ENCODE measurements at regions not wholly inside any gene's neighbourhood (a gene's known extent, or its start where the extent isn't known, plus 50 kb on each side); places are given as distances from the start of the nearest gene placed in this dataset.

GRCh38 chr7:81161451-81162075 is 242.7 kb upstream of the SEMA3C start:
- no peak for TF ChIP-seq PHF5A (CRISPR knock-in tag; IDR thresholded peaks at IDR 0.05; ENCODE audit: low read depth, unreplicated experiment)
- no peak for TF ChIP-seq RELA (CRISPR knock-in tag; IDR thresholded peaks at IDR 0.05)
- TF ChIP-seq, protein P1, sequence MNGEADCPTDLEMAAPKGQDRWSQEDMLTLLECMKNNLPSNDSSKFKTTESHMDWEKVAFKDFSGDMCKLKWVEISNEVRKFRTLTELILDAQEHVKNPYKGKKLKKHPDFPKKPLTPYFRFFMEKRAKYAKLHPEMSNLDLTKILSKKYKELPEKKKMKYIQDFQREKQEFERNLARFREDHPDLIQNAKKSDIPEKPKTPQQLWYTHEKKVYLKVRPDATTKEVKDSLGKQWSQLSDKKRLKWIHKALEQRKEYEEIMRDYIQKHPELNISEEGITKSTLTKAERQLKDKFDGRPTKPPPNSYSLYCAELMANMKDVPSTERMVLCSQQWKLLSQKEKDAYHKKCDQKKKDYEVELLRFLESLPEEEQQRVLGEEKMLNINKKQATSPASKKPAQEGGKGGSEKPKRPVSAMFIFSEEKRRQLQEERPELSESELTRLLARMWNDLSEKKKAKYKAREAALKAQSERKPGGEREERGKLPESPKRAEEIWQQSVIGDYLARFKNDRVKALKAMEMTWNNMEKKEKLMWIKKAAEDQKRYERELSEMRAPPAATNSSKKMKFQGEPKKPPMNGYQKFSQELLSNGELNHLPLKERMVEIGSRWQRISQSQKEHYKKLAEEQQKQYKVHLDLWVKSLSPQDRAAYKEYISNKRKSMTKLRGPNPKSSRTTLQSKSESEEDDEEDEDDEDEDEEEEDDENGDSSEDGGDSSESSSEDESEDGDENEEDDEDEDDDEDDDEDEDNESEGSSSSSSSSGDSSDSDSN (CRISPR knock-in tag; IDR thresholded peaks at IDR 0.05): no peak

All from HepG2 (cell line).